ENCODE measurements at regions not wholly inside any gene's neighbourhood (a gene's known extent, or its start where the extent isn't known, plus 50 kb on each side); places are given as distances from the start of the nearest gene placed in this dataset.

DNA sequence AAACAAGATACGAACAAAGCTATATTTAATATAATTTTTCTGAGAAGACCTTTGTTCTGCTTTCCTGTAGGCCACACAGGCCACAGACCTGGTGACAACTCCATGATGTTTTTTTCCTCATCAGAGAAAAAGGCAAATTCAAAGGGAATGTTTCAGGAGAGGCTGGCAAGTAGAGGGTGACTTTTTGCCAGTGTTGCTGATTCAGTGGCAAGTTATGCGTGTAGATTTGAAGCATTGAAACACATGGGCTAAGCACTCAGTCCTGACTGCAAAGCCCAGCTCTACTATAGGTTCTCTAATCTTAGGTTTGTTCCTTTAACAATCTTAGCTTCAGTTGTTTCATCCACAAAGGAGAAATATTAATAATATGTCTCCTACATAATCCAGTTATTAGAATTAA is 499.8 kb downstream of the SUCLG1 start:
- TF ChIP-seq, protein P1, sequence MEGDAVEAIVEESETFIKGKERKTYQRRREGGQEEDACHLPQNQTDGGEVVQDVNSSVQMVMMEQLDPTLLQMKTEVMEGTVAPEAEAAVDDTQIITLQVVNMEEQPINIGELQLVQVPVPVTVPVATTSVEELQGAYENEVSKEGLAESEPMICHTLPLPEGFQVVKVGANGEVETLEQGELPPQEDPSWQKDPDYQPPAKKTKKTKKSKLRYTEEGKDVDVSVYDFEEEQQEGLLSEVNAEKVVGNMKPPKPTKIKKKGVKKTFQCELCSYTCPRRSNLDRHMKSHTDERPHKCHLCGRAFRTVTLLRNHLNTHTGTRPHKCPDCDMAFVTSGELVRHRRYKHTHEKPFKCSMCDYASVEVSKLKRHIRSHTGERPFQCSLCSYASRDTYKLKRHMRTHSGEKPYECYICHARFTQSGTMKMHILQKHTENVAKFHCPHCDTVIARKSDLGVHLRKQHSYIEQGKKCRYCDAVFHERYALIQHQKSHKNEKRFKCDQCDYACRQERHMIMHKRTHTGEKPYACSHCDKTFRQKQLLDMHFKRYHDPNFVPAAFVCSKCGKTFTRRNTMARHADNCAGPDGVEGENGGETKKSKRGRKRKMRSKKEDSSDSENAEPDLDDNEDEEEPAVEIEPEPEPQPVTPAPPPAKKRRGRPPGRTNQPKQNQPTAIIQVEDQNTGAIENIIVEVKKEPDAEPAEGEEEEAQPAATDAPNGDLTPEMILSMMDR (IDR thresholded peaks at IDR 0.05; ENCODE audit: low read length): no peak
- no peak for TF ChIP-seq EZH2 (IDR thresholded peaks at IDR 0.05; ENCODE audit: borderline replicate concordance, low read length)
- no peak overlapping the region for H3K9ac ChIP-seq (ENCODE audit: low read length)
- H3K4me3 ChIP-seq (ENCODE audit: low read depth, low read length, poor library complexity, severe bottlenecking): no peak overlapping the region
- H3K9me3 ChIP-seq (ENCODE audit: low read length): no peaks in the 10 kb centered on the region
- H2AFZ ChIP-seq (ENCODE audit: low read length): no peak overlapping the region
- H3K4me2 ChIP-seq (ENCODE audit: low read length): no peak overlapping the region
- no peaks in the 10 kb centered on the region for H3K4me1 ChIP-seq (ENCODE audit: insufficient read depth, low read length, severe bottlenecking)
- no peaks in the 10 kb centered on the region for H3K36me3 ChIP-seq (ENCODE audit: insufficient read depth, low read length)
- no peaks in the 10 kb centered on the region for H3K27me3 ChIP-seq (ENCODE audit: insufficient read depth, low read length)
- no peaks in the 10 kb centered on the region for H3K79me2 ChIP-seq (ENCODE audit: insufficient read depth, low read length)
- no peaks in the 10 kb centered on the region for H3F3A ChIP-seq (ENCODE audit: insufficient read depth, low read length)
- H3K27ac ChIP-seq (ENCODE audit: low read depth, low read length, poor library complexity, severe bottlenecking): no peak overlapping the region
- H4K20me1 ChIP-seq (ENCODE audit: insufficient read depth, low read length): no peaks in the 10 kb centered on the region
- no peaks in the 10 kb centered on the region for H3K9me2 ChIP-seq (ENCODE audit: low read depth, low read length)

DNA sequence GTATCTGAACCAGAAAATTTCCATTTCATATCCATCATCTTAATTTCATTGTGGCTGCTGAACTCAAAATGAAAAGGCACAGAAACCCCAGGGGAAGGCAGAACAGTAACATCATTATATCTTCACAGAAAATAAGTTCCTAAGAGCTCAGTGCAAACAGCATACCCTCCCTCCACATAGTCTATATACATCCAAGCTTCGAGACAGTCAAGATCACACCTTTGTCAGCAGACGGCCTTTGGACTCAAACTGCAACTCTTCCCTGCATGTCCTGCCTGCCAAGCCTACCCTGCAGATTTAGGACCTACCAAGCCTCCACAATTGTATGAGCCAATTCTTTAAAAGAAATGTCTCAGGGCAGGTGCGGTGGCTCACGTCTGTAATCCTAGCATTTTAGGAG is 502.1 kb downstream of the SUCLG1 start:
- no peak overlapping the region for H3K4me2 ChIP-seq (ENCODE audit: low read length)
- no peaks in the 10 kb centered on the region for H3K9me3 ChIP-seq (ENCODE audit: low read length)
- H3K9me2 ChIP-seq (ENCODE audit: low read depth, low read length): no peaks in the 10 kb centered on the region
- H3K9ac ChIP-seq (ENCODE audit: low read length): no peak overlapping the region
- H3K79me2 ChIP-seq (ENCODE audit: insufficient read depth, low read length): no peaks in the 10 kb centered on the region
- TF ChIP-seq, protein P1 (IDR thresholded peaks at IDR 0.05; ENCODE audit: low read length): no peak
- no peak for TF ChIP-seq EZH2 (IDR thresholded peaks at IDR 0.05; ENCODE audit: borderline replicate concordance, low read length)
- no peaks in the 10 kb centered on the region for H3F3A ChIP-seq (ENCODE audit: insufficient read depth, low read length)
- H3K27me3 ChIP-seq (ENCODE audit: insufficient read depth, low read length): no peaks in the 10 kb centered on the region
- H3K36me3 ChIP-seq (ENCODE audit: insufficient read depth, low read length): no peaks in the 10 kb centered on the region
- H2AFZ ChIP-seq (ENCODE audit: low read length): no peak overlapping the region
- no peak overlapping the region for H3K4me3 ChIP-seq (ENCODE audit: low read depth, low read length, poor library complexity, severe bottlenecking)
- no peaks in the 10 kb centered on the region for H3K4me1 ChIP-seq (ENCODE audit: insufficient read depth, low read length, severe bottlenecking)
- H3K27ac ChIP-seq (ENCODE audit: low read depth, low read length, poor library complexity, severe bottlenecking): no peak overlapping the region
- no peaks in the 10 kb centered on the region for H4K20me1 ChIP-seq (ENCODE audit: insufficient read depth, low read length)

DNA sequence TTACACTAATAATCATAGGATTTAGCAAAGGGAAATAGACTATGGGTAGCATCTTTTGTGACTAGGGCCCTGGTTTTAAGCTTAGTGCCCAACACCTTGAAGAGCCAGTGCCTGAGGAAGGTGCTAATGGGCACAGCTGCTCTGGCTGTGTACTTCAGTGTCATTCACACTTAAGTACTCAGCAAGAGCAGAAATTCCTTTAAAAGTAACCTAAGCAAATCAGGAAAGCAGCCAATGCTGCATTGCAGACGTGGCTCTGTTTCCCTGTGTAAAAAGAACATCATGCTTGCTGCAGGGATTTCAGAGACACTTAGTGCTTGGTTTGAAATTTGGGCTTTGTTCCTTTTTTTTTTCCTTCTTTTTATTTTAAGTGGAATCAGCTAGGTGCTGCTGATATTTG is 505.4 kb downstream of the SUCLG1 start:
- H3K27ac ChIP-seq (ENCODE audit: low read depth, low read length, poor library complexity, severe bottlenecking): no peak overlapping the region
- H4K20me1 ChIP-seq (ENCODE audit: insufficient read depth, low read length): no peaks in the 10 kb centered on the region
- no peak for TF ChIP-seq EZH2 (IDR thresholded peaks at IDR 0.05; ENCODE audit: borderline replicate concordance, low read length)
- TF ChIP-seq, protein P1 (IDR thresholded peaks at IDR 0.05; ENCODE audit: low read length): no peak
- H3K9me2 ChIP-seq (ENCODE audit: low read depth, low read length): no peaks in the 10 kb centered on the region
- no peak overlapping the region for H3K9ac ChIP-seq (ENCODE audit: low read length)
- no peaks in the 10 kb centered on the region for H3F3A ChIP-seq (ENCODE audit: insufficient read depth, low read length)
- no peaks in the 10 kb centered on the region for H3K27me3 ChIP-seq (ENCODE audit: insufficient read depth, low read length)
- H2AFZ ChIP-seq (ENCODE audit: low read length): no peak overlapping the region
- no peaks in the 10 kb centered on the region for H3K9me3 ChIP-seq (ENCODE audit: low read length)
- H3K36me3 ChIP-seq (ENCODE audit: insufficient read depth, low read length): no peaks in the 10 kb centered on the region
- no peak overlapping the region for H3K4me2 ChIP-seq (ENCODE audit: low read length)
- no peaks in the 10 kb centered on the region for H3K79me2 ChIP-seq (ENCODE audit: insufficient read depth, low read length)
- no peak overlapping the region for H3K4me3 ChIP-seq (ENCODE audit: low read depth, low read length, poor library complexity, severe bottlenecking)
- H3K4me1 ChIP-seq (ENCODE audit: insufficient read depth, low read length, severe bottlenecking): no peaks in the 10 kb centered on the region
